Right ventricle myocardium inferior (tissue), 1 donor: ENCODE measurements at regions not wholly inside any gene's neighbourhood (a gene's known extent, or its start where the extent isn't known, plus 50 kb on each side); places are given as distances from the start of the nearest gene placed in this dataset.
"Not testable (repeated sequence)": the region's sequence is repeated elsewhere in the genome, so short reads cannot be mapped to it uniquely, and the experiment has no call there.

Experiments used
- ATAC-seq: fragments of 200-7000 bp; cut with Tn5 transposase; one replicate; pipeline ENCODE4 v1.9.1; 2020; ENCODE audit warnings: mild to moderate bottlenecking, moderate library complexity
- DNase-seq: peaks from one replicate; pipeline ENCODE4 v3.0.0; 2021; ENCODE audit errors: missing footprints
- intact Hi-C: fragments of 100-400 bp; cut with DNase I; formaldehyde crosslinking; loops from one replicate; pipeline ENCODE4 v1.11.0; 2022
- donor health status: DM: no; HTN: yes; CAD: no; lungs with severe emphysema.

DNA sequence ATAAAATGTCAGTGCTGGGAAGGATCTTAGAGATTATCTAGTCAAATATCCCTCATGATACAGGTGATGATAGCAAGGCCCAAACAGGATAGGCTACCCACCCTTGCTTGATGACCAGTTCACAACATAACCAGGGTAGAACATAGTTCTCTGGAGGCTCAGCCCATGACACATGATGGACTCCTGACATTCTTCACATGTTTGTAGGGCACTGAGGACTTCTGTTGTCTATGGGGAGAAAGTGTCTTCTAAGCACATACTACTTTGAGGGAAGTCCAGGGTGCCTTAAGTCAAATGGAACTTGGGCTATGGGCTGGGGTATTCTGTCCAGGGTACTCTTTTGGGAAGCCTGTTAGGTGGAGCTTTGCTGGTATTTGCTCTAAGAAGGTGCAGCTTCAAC, 148.9 kb downstream of the GLUL start:
- ATAC-seq, result no peak
- DNase-seq, result no peak
- intact Hi-C loops, result no loop called here

DNA sequence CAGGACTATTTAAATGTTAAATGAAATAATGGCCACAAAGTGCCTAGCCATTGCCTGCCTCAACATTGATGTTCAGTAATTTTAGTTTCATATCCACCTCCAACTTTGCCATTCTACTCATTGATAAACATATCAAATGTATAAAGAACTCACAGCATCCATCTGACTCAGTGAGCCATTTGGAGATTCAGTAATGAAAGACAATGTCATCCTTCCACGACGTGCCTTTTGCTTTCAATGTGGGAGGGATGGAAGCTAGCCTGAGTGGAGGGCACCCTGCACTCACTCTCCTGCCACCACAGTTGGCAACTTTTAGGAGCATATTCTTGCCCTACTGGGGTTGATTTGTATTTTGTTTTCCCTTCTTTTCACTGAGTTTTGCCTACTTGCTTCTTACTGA, 151.5 kb downstream of the GLUL start:
- no peak for DNase-seq
- intact Hi-C loops, result no loop called here
- no peak for ATAC-seq

DNA sequence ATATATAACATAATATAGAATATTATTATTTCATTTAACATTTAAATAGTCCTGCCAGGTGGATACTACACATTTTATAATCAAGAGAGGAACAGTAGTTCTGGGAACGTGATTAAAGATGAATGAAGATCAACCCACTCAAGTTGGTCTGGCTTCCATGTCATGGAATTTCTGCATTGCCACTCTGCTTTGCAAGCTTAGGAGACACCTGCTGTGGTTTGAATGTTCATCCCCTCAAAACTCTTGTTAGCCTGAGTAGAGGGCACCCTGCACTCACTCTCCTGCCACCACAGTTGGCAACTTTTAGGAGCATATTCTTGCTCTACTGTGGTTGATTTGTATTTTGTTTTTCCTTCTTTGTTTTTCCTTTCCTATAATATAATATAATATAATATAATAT, 153.2 kb downstream of the GLUL start:
- ATAC-seq (no peak), DNase-seq (no peak)
- intact Hi-C loops, result no loop called here

DNA sequence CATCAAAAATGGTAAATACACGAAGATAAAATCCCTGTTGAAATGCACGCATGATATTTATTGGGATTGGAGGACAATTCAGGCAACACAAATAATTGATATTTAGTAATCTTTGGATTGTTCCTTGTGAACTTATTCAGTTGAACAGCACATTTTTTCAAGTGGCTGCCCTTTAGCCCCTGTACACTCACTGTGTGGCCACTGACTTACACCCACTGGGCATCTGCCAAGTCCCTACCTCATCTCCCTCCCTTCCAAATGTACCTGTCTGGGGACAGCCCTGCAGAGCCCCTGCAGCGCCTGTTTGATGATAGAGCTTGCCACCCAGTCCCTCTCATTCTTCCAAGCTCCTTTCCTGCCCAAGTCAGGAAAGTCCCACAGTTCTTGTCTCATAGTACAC, 154.3 kb downstream of the GLUL start:
- ATAC-seq, result no peak
- intact Hi-C loops, result no loop called here
- DNase-seq, result no peak

DNA sequence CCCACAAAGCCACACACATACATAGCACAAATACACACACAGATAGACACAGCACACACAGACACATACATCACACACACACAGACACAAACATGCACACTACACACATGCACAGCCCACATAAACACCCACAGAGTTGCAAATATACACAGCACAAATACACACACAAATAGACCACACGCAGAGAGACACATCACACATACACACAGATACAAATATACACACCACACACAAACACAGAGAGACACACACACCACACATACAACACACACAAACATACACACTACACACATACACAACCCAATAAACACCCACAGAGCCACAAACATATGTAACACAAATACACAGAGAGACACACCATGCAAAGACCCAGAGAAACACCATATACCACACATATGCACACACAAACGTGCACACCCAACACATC, 154.9 kb downstream of the GLUL start:
- no peak for ATAC-seq
- no peak for DNase-seq
- intact Hi-C loops, result no loop called here

DNA sequence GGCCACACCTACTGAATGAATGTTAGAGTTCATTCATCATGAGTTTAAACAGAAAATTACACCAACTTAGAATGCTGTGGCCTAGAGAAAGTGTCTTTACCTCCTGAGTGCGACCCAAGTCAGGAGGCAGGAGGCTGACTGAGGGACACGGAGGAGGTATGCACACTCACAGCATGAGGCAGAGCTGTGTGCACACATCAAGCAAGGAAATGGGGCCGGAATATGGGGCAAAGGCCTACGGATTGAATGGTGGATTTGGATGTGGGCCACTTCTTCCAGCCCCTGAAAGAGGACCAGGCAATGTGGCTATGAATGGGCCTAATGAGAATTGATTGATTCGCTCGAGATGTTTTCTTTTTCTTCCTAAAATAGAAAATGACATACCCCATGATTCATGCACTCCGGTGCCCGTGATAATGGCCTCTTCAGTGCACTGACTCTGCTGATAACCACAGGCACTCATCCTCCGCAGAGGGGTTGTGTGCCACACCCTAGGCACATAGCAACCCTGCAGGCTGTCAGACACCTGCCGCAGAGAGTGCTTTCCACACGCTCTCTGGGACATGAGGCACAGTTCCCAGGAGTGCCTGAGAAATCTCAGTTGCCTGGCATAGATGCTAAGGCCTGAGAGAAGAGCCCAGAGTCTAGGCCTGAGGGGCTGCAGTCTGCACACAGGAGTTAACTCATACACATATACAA, 155.5 kb downstream of the GLUL start:
- DNase-seq, result no peak

DNA sequence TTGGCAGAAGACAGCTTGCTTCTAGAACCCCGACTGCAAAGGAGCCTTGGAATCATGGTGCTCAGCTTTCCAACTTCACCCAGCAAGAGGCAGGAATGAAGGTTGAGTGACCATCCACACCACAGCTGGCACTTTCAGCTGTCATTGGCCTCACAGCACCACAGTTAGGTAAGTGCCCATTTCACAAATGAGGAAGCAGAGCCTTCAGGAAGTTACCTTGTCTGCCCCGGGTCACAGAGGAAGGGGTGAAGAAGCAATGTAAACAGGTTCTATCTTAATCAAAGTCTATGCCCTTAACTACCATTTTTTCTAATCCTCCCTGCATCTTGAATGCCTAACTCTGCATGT, 156.0 kb downstream of the GLUL start:
- intact Hi-C loops, result no loop called here
- DNase-seq (no peak), ATAC-seq (no peak)

More for the DNA sequence above, 155.5 kb downstream of the GLUL start:
- intact Hi-C loops, result no loop called here
- ATAC-seq, result peak; percentile 94

DNA sequence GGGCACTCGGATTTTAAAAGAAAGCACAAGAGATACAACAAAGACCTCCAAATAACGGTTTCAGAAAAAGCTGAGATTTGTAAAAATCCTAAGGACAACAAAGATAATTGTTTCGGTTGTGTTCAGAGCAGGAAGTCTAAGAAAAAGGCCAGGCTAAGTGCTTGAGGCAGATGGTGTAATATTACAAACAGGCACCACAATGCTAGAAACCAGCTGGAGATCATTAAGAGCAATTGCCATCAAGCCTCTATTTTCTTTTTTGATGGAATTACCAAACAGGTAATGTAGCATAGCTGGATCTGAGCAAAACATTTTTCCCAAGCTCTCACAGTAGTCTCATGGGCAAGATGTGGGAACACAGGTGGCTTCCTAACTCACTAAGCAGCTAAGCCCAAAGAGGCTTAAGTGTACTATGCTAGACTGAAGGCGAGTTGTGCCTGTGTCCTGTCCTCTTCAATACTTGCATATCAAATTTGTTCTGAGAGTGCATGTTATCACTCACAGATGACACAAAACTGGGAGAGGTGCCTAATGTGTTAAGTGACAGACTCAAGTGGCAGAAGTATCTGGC, 161.6 kb downstream of the GLUL start:
- intact Hi-C loops, result no loop called here
- peak; percentile 84 for ATAC-seq

DNA sequence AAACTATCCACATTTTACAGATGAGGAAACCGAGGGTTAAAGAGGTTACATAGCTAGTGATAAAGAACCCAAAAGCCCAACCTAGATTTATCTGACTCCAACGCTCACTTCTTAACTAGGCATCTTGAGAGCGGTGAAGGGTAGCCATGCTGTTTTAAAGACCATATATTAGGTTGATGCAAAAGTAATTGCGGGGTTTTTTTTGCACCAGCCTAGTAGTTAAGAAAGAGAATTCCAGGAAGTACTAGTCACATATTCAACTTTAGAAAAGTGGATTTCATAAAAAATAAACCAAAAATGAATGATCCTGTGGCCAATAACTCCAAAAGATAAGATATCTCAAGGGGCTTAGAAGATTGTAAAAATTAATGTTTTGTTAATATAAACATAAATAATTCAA, 162.1 kb downstream of the GLUL start:
- no peak for DNase-seq
- ATAC-seq, result no peak
- intact Hi-C loops, result no loop called here

More for the DNA sequence above, 161.6 kb downstream of the GLUL start:
- DNase-seq, result no peak

DNA sequence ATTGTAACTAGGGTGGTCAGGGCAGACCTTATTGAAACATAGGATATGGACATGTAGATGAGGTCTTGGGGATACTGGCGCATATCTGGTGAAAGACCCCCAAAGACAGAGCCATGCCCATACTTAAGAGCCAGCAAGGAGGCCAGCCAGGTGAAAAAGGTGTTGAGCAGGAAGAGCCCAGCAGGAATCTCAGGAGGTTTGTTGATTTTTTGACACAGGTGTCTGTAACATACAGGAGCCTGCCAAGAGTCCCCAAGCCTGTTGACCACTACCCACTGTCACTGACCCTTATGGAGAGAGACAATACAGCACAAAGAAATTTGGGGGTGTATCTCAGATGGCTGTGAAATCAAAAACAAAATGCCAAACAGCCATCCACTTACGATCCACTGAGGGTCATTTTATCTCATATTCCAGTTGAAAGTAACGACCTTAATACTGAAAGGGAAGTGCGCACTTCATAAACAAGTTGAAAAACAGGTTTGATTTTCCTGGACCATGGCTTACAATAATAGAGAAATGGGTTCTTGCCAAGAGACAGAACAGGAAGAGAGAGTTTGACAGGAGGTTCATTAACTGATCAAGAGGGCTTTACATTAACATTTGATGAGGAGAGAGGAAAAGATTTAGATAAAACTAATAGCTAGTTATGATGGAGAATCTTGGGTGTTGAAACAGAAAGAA, 163.6 kb downstream of the GLUL start:
- no peak for DNase-seq
- intact Hi-C loops, result no loop called here
- no peak for ATAC-seq

DNA sequence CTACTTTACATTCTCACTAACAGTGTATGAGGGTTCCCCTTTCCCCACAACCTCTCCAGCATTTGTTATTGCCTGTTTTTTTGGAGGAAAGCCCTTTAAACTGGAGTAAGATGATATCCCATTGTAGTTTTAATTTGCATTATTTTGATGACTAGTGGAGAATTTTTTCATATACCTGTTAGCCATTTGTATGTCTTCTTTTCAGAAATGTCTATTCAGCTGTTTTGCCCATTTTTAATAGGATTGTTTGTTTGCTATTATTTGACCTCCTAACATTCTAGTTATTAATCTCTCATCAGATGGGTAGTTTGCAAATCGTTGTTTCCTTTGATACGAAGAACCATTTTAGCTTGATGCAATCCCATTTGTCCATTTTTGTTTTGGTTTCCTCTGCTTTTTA, 165.0 kb downstream of the GLUL start:
- no peak for DNase-seq
- intact Hi-C loops, result no loop called here
- ATAC-seq, result no peak

DNA sequence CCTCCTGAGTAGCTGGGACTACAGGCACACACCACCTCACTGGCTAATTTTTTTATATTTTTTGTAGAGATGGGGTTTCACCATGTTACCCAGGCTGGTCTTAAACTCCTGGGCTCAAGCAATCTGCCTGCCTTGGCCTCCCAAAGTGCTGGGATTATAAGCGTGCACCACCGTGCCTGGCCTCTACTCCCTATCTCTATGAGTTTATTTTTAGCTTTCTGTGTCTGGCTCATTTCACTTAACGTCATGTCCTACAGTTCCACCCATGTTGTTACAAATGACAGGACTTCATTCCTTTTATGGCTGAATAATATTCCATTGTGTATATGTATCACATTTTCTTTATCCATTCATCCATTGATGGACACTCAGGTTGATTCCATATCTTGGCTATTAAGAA, 164.2 kb upstream of the ZNF648 start:
- ATAC-seq, intact Hi-C loops, DNase-seq: not testable (repeated sequence)

DNA sequence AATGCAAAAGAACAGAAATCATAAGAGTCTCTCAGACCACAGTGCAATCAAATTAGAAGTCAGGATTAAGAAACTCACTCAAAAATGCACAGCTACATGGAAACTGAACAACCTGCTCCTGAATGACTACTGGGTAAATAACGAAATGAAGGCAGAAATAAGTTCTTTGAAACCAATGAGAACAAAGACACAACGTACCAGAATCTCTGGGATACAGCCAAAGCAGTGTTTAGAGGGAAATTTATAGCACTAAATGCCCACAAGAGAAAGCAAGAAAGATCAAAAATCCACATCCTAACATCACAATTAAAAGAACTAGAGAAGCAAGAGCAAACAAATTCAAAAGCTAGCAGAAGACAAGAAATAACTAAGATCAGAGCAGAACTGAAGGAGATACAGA, 160.5 kb upstream of the ZNF648 start:
- DNase-seq, intact Hi-C loops, ATAC-seq: not testable (repeated sequence)

DNA sequence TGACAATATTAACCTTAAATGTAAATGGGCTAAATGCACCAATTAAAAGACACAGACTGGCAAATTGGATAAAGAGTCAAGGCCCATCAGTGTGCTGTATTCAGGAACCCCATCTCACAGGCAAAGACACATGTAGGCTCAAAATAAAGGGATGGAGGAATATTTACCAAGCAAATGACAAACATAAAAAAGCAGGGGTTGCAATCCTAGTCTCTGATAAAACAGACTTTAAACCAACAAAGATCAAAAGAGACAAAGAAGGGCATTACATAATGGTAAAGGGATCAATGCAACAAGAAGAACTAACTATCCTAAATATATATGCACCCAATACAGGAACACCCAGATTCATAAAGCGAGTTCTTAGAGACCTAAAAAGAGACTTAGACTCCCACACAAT, 159.9 kb upstream of the ZNF648 start:
- ATAC-seq, intact Hi-C loops, DNase-seq: not testable (repeated sequence)

DNA sequence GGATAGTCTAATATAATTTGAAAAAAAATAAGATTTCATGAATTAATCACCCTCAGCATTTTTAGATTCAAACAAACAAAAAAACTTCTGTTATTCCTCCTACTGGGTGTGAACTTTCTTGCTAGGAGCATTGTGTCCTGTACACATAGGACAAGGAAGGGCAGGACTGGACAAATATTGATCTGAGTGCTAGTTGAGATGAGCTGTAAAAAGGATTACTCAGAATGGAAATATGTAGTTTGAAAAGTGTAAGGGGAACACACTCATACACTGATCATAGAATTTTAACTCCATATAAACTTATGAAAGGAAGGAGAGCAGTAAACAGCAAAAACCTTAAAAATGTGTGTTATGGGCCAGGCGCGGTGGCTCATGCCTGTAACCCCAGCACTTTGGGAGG, 156.5 kb upstream of the ZNF648 start:
- intact Hi-C loops, result no loop called here
- ATAC-seq, result no peak

DNA sequence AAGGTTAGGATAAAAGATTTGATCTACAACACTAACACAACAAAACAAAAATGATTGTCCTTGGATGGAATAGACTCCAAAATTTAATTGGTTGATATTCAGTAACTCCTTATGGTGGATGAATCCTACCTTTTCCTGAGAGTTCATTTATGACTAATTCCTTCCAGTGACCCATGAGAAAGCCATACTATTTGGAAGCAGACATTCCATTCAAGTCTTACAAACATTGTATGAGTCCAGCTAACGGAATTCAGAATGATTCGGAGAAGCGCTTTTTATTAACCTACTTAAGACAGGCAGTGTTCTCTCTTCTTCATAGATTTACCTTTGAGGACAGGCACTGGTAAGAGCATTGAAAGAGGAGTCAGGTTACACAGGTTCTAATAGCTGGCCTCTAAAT, 155.6 kb upstream of the ZNF648 start:
- no peak for DNase-seq
- intact Hi-C loops, result no loop called here
- ATAC-seq, result no peak

More for the DNA sequence above, 156.5 kb upstream of the ZNF648 start:
- no peak for DNase-seq

DNA sequence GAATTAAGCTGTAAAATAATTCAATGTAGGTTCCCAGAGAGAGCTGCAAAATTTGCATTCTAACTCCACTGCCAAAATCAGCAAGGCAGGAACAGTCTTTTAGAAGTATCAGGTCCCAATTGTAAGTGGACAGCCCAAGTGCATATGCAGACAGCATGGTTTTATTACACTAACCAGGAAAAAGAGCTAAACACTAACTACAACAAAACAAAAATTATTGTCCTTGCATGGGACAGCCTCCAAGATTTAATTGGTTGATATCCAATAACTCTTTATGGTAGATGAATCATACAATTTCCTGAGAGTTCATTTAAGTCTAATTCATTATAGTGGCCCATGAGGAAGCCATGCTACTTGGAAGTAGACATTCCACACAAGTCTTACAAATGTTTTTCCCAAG, 154.3 kb upstream of the ZNF648 start:
- intact Hi-C loops, result no loop called here
- no peak for DNase-seq
- ATAC-seq, result no peak

DNA sequence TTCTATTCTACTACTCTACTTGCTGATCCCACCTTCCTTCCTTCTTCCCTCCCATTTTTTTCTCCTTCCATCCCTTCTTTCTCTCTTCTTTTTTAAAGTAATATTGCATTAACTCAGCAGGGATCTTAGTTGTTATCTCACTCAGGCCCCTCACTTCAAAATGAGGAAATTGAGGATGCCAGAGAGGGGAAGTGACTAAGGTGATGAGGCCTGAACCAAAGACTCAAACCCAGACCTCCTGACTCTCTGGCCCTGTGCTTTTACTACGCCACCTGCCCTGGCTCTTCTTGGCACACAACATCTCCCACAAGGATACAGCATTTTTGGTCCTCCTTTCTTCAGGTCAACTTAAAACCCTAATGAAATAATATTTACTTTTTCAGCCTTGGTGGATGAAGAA, 151.7 kb upstream of the ZNF648 start:
- DNase-seq (no peak), ATAC-seq (no peak)
- intact Hi-C loops, result loop anchor here (5.0 kb wide), 1 partner anchor 179 kb away; the partner anchor contains the start of gene GLUL

DNA sequence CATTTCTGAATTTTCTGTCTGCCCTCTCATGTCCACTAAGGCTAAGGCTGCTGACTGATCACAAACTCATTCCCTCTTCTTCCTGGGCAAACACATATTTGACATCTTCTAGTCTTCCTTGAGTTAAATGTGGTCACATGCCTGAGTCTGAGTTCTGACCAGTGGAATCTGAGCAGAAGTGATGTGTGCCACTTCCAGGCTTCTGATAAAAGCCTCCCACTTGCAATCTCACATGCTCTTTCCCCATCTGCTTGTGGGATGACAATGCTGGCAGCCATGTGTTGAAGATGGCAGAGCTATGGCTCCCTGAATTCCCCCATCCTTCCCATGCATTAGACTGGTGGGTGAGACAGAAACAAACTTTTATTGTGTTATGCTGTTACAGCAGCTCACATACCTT, 149.9 kb upstream of the ZNF648 start:
- no peak for ATAC-seq
- intact Hi-C loops, result loop anchor here (5.0 kb wide), 1 partner anchor 181 kb away; the partner anchor contains the start of gene GLUL
- no peak for DNase-seq

DNA sequence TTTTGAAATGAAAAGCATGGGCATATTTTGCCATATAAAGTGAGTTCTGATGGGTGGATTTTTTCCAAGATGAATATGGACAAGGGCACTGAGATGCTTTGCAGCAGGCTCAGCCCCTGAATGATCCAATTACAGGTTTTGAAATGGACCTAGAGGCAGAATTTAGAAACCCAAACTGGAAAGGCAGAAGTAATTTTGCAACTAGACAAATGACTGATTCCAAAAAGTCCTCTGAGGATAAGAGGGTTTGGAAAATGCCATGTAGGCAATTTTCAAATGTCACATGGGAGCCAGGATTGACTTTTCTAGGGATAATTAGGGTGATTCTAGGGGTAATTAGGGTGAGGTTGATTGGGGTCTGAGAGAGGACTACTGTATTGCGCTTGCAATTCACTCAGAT, 148.9 kb upstream of the ZNF648 start:
- no peak for ATAC-seq
- DNase-seq, result no peak
- intact Hi-C loops, result loop anchor here (1.0 to 5.0 kb wide), 2 partner anchors 14 to 182 kb away; partner anchors contain the start of gene GLUL
